HG02973 (cell line): ENCODE measurements at regions not wholly inside any gene's neighbourhood (a gene's known extent, or its start where the extent isn't known, plus 50 kb on each side); places are given as distances from the start of the nearest gene placed in this dataset.

Experiments
- ATAC-seq: cut with Tn5 transposase; IDR thresholded peaks from one replicate; pipeline ENCODE4 v1.9.1; 2021; ENCODE audit warnings: moderate library complexity; ENCODE audit not compliant: unreplicated experiment

DNA sequence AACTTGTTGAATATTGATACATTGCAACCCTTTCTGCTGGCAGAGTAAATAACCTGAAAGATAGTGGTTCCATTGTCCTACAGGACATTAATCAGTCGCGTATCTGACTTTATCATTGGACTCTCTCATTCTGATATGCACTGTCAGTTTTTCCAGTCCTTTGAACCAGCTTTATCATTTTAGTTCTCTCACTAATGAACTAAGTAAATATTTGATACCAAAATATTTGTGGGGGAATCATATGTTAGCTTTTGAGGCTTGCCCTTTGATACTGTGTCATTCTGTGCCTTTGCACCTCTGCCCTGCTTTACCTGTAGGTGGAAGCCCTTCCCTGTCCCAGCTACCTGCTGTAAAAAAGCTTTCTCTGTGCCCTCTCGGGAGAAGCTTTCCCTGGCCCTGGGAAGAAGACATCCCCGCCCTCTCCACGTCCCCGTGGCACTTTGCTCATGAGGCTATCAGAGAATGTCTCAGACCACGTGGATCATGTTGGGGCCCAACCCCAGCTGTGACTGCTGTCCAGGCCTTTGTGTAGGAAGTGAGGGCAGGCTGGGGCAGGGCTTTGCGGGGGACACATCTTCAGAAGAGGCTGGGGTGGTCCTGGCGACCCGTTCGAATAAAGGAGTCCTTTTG is 117.8 kb upstream of the NXT1 start:
- no peak for ATAC-seq

DNA sequence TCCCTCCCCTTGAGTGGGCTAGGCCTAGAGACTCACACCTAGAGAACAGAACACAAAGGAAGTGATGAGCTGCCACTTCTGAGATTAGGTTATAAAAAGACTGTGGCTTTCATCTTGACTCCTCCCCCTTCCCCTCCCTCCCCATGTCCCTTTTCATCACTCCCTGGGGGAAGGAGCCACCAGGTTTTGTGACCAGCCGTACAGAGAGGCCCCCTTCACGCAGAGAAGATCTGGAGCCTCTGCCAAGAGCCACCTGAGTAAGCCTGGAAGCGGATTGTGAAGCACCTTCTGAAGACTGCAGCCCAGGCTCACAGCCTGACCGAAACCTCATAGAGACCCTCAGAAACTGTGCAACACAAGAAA is 118.4 kb upstream of the NXT1 start:
- no peak for ATAC-seq

DNA sequence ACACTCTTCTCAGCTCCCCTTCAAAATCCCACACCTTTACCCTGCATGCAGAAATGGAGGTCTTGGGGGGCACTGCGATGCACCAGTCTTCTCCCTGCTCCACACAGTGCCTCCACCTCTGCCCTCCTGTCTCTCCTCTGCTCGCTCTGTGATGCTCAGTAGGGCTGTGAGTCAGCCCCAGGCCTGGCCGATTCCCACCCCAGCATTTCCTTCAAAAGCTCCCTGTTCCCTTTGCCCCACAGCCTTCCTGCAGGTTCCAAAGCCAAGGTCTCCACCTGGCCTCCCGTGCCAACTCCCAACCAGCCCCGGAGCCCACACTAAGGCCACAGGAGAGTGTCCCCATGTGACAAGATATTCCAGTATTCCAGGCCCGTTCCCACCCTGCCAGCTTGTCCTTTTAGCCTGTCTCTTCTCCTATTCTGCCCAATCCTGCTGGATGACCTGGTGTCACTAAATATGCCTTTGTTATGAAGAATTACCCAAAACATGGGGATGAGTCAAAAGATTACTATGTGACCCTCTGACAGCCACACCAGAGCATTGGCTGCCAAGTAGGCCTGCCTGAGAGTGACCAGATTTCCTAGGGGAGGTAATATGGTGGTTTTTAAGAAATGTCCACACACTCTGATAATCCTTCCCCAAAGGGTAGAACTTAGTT is 118.9 kb upstream of the NXT1 start:
- ATAC-seq: no peak

DNA sequence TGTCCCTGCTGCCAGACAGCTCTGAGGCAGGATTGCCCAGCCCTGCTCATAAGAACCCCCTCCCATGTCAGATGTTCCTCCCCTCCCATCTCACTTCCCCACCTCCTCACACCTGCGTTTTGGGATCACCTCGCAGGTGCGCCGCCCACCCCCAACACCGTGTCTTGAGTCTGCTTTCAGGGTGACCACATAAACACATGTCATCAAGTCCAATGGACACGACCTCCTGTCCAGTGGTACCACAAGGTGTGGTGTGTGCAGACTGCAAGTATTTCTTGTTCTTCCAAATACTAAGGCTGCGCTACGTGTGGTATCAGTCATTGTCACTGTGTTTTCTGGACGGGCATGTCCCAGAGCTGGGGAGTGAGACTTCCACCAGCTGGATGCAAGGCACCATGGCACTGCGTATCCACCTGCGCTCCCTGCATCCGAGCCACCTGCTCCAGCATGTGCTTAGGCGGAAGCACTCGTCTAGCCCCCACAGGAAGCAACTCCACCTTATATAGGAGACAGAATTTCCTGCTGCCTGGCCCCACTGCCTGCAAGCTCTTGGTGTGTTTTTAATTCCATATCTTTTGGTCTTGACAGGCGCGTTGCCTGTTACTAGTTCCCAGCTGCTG is 119.7 kb upstream of the NXT1 start:
- no peak for ATAC-seq

DNA sequence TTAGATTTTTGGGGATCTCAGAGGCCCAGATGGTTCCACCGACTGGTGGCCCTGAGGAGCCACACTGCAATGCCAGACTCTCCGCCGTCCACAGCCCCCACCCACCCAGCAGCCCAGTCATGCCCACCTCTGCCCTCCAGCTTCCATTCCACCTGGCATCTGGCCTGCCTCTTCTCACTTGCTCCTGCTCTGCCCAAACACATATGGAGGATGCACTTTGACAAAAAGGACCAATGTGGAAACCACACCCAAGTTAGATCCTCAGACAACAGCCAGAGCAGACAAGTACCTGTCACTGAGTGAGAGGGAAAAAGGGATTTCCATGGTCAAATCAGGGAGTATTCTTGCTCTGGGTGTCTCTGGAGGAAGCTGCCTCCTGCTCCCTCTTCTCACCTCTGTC is 120.6 kb upstream of the NXT1 start:
- no peak for ATAC-seq

DNA sequence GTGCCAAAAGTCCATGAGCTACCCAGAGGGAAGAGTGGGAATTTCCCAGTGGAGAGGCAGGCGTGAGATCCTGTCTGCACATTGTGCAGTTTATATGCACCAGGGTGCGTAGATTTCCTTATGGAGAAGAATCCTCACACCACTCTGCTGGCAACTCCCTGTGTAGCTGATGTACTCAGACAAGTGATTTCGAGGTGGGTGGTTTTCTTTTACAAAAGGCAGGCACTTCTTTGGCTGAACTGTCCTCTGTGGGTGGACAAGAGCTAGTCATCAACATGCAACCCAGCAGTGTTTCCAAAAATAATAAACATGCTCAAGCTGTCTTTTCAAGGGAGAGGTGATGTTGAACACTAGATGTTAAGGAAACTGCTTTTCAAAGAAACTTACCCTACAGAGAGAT is 121.7 kb upstream of the NXT1 start:
- no peak for ATAC-seq

DNA sequence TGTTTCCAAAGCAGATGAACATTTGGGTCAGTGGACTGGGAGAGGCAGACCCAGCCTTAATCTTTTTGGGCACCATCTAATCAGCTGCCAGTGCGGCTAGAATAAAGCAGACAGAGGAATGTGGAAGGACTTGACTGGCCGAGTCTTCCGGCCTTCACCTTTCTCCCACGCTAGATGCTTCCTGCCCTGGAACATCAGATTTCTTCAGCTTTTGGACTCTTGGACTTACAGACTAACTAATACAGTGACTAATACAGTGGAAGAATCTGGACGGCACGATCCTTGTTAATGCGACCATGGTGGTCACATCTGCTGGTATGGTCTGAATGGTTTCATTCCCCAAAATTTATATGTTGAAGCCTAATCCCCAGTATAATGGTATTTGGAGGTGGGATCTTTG is 122.6 kb upstream of the NXT1 start:
- no peak for ATAC-seq

DNA sequence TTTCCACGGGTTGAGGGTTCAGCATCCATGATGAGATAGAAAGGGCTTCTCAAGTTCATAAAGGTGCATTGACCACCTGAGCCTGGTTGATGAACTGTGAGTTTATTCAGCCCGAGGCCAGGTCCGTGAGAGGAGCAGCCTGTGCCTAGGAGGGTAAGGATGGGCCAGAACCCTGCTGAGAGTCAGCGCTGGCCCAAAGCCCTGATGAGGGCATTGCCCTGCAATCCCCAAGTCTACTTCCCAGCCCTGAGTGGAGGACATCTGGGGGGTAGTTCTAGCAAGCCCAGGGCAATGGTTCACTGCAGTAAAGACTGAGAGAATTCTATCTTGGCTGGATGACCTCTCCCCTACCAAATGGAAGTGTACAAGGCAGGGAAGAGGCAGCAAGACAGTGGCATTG is 123.3 kb upstream of the NXT1 start:
- no peak for ATAC-seq

DNA sequence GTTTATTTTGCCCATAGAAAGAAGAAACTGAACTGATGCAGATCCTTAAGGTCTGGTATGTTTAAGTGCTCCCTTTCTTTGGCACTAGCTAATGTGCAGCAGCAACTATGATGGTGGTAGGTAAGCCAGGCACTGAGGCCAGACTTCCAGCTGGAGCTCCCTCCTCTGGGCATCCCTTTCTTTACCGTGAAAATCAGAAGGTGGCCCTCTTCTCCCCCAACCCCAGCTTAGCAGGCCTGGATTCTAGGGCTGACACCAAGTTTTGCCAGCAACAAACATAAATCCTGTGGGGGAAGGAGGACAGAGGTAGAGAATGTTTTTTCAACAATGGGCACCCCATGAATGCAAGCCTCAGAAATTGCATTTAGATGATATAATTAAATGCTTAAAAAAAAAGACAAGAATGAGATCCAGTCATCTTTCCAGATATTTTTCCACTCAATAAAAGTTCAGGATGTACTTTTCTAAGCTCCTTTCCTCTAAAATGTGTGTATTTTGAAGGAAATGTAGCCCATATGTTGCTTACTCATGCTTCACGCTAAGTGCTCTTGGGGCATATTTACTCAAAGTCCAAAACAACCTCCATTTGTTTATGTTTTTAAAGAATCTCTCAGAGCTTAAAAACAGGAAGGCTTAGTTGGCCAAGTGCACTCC is 123.9 kb upstream of the NXT1 start:
- ATAC-seq: no peak

DNA sequence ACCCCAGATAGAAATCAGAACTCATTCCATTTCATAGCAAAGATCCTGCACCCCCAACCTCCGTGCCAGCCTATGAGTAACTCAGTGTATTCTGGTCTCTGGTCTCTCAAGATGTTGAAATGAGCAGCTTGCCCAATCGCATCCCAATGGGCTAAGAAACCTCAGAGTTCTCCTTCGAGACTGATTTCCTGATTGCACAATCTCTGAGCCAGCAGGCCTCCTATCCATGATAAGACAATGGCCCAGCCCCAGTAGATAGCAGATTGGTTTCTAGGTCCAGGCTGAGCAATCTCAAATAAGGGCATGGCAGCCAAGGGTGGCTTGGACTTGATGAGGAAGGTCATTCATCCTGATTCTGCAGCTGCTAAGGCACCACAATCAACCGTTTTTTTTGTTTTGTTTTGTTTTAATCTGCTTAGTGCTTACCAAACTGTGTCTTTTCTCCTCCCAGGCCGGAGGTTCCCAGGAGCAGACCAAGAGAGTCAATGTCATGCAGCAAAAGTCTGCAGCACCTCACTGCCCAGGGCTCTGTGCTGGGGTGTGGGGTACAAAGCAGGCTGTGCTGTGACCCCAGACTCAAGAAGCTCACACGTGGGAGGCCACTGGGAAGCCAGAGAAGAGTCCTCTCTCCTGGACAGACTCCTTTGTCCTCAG is 125.1 kb upstream of the NXT1 start:
- no peak for ATAC-seq

DNA sequence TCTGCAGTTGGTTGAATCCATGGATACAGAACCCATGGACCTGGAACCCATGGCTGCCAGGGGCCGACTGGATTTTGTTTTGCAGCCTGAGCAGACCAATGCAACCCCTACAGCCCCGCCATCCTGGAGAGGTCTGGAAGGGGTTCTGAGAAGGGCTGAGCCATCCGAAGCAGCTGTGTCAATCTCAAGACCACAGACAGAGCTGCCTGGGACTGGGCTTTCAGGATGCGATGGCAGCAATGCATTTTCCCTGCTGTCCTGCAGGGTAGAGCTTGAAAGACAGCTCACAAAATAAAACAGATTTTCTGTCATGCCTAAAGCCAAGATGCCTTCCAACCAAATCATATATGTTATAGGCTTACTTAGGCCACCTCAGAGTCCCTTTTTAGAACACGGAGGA is 125.8 kb upstream of the NXT1 start:
- no peak for ATAC-seq

DNA sequence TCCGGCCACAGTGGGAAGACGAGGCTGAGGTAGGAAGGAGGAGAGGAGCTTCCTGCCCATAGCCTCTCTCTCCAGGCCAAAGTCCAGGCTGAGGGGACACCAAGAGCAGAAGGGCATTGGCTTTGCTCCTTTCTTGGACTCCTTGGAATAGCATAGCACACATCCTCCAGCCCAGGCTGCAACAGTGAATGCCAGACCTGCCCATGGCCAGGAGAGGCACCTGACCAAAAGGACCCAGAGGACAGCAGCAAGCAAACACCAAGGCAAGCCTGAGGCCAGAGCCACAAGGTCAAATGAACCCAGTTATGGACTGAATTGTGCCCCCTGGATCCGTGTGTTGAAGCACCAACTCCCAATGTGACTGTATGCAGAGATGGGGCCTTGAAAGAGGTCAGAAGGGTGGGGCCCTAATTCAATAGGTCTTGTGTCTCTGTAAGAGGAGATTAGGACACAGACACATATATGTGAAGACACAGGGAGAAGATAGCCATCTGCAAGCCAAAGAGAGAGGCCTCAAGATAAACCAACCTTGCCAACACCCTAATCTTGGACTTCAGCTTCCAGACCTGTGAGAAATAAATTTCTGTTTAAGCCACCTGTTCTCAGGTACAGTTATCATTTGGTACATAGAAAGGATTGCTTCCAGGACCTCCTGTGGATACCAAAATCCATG is 126.5 kb upstream of the NXT1 start:
- no peak for ATAC-seq

DNA sequence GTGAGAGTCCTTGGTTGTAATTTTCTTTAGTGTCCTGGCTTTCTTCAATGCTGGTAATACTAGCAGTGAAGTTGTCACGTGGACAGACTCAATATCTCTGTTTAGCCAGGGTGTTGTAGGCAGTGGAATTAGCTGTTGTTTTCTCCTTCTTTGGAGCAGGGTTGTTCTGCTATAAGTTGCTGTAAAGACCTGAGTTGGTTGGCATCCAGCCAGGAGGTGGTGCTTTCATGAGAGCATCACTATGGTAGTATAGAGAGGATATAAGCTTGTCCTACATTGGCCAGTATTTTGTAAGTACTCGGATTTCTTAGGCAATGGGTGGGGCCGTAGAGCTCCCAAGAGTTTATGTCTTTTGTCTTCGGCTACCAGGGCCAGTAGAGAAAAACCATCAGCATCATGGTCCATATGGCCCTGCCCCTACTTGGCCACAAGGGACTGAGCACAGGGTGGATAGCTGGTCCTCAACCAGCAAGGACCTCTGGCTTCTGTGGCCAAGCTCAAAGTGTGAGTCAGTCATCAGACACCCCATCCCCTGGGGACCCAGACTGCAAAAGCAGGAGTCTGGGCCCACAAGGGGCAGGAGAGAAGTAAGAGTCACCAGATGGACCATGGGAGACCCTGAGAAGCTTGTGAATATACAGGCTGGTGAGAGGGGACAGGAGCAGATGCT is 127.9 kb upstream of the NXT1 start:
- no peak for ATAC-seq

DNA sequence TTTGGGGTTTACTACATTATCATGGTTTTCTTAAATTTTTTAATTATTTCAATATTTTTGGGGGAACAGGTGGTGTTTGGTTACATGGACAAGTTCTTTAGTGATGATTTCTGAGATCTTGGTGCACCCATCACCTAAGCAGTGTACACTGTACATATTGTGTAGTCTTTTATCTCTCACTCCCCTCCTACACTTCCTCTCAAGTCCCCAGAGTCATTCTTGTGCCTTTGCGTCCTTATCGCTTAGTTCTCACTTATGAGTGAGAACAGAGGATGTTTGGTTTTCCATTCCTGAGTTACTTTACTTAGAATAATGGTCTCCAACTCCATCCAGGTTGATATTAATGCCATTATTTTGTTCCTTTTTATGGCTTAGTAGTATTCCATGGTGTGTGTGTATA is 130.9 kb upstream of the CD93 start:
- no peak for ATAC-seq

DNA sequence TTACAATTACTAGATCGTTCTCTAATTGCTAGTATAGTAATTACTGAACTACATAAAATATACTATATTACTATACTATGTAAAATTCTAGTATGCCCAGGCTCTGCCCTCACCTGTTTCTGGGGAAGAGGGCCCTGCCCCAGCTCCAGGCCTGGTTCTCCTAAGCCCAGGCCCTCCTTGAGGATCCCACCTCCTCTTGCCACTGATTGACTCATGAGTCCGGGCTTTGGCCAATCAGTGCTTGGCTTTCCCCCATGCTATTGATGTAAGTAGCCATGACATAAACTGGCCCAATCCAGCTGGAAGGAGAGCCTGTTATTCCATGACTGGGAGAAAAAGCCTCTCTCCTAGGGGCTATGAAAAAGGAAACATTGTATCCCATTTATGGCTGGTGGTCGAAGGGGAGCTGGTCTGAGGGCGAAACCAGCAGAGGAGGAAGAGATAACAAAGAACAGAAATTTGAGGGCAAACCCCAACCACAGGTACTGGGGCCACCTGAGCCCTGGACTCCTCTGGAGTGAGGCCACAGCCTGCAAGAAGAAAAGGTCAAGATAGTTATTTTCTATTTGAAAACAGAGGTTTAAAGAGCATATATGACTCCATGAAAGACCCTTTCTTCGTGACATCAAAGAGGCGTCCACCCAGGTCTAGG is 129.3 kb upstream of the CD93 start:
- no peak for ATAC-seq

DNA sequence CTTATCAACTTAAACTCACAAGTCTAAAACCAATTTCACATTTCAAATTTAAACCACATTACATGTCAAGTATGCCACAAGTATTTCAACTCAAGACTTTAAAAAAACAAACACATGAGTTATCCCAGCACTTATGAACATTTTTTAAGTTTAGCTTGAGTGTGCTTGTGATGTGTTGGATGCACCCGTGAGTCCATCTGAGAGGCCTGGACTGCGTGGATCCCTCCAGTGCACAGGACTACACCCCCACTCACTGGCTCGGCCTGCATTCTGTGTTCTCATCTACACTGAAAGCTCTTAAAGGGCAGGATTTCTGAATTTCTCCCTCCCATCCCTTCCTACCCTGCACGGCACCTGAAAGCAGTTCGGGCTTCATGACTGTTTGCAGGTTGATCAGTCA is 128.8 kb upstream of the CD93 start:
- no peak for ATAC-seq

DNA sequence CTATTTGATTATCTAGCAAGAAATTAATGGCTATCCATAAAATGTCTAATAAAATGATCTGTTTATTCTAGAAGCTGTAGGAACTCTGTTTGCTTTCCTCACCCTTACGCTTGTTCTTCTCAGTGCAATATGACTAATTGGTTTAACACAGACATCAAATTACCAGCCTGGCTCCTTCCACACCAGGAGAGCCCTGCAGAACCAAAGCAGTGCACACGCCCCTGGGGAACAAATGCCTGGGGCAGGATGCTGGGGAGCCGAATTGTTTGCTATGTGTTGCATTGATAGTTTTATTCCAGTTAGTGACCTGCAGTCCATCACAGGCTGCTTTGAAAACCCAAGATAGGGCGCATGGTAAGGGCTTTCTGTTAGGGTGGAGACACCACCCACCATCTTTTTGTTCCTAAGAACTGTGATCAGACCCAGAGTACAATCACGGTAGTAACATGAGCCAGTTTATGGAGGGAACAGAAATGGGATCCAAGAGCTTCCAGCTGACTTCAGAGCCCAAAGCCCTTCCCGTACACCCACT is 126.4 kb upstream of the CD93 start:
- ATAC-seq: no peak

DNA sequence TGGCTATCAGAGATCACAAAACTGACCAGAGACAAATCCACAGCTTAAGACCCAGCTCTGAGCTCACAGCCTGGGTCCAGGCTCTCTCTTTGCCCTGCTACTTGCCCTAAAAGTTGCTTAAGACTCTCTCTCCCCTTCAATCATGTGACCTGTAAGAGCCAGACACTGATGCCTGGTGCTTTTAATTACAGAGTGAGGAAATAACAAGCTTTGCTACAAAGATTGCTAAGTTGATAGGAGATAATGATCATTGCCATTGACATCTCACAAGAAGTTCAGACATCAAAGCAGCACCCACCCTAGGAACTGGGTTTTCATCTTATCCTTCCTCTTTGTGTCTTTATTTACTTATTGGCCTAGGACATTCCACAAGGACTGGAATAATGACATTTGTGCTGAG is 125.9 kb upstream of the CD93 start:
- no peak for ATAC-seq

DNA sequence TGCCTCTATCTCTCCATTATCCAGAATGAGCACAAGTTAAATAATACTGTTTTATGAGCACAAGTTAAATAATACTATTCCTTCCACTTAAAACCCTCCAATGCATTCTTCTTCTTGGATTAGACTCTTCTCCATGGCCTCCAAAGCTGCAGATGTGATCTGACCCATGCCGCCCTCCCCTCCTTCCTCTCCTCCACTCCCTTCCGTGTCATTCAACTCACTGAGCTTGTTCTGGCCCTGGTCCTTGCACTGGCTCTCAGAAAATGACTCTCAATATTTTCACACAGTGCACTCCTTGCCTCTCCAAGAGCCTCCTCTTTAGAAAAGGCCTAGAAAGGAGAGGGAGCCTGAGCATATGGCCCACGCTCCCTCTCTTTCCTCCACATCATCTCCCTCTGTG is 125.0 kb upstream of the CD93 start:
- ATAC-seq: no peak
